ENCODE measurements at regions not wholly inside any gene's neighbourhood (a gene's known extent, or its start where the extent isn't known, plus 50 kb on each side); places are given as distances from the start of the nearest gene placed in this dataset.

DNA sequence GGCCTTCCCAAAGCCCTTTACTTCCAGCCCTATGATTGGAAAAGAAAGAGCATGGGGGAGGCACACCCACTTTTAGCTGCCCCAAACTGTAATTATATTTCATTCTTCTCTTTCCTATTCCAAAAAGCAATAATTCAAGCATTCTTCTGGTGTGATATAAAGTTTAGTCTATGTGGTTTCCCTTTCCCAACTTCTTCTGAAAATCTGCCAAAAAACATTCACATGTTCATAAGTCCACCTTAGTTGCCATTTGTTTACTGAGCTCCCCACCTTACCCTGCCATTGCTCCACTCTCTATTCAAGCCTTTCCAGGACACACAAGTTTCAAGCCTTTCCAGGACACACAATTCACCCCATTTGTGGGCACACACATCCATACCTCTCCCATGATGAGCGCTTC is 111.6 kb upstream of the BMAL1 start:
- TF ChIP-seq, protein P1, sequence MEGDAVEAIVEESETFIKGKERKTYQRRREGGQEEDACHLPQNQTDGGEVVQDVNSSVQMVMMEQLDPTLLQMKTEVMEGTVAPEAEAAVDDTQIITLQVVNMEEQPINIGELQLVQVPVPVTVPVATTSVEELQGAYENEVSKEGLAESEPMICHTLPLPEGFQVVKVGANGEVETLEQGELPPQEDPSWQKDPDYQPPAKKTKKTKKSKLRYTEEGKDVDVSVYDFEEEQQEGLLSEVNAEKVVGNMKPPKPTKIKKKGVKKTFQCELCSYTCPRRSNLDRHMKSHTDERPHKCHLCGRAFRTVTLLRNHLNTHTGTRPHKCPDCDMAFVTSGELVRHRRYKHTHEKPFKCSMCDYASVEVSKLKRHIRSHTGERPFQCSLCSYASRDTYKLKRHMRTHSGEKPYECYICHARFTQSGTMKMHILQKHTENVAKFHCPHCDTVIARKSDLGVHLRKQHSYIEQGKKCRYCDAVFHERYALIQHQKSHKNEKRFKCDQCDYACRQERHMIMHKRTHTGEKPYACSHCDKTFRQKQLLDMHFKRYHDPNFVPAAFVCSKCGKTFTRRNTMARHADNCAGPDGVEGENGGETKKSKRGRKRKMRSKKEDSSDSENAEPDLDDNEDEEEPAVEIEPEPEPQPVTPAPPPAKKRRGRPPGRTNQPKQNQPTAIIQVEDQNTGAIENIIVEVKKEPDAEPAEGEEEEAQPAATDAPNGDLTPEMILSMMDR (IDR thresholded peaks at IDR 0.05; ENCODE audit: low read length): no peak
- TF ChIP-seq EZH2 (IDR thresholded peaks at IDR 0.05; ENCODE audit: borderline replicate concordance, low read length): no peak

All from OCI-LY1 (cell line).